HG03095 (cell line): ENCODE measurements at regions not wholly inside any gene's neighbourhood (a gene's known extent, or its start where the extent isn't known, plus 50 kb on each side); places are given as distances from the start of the nearest gene placed in this dataset.
"Not testable (repeated sequence)": the region's sequence is repeated elsewhere in the genome, so short reads cannot be mapped to it uniquely, and the experiment has no call there.

Experiments
- ATAC-seq: cut with Tn5 transposase; IDR thresholded peaks from one replicate; pipeline ENCODE4 v1.9.1; 2021; ENCODE audit warnings: moderate library complexity; ENCODE audit not compliant: unreplicated experiment

GRCh38 chr16:48059190-48059589 lies 96.6 kb downstream of the ABCC12 start:
- ATAC-seq: not testable (repeated sequence)

- no peak for ATAC-seq
Observed at GRCh38 chr16:48057048-48057447, 98.7 kb downstream of the ABCC12 start.

- ATAC-seq: peak; percentile 65
Observed at GRCh38 chr16:48054881-48055601, 100.8 kb downstream of the ABCC12 start.

- no peak for ATAC-seq
Observed at GRCh38 chr16:48053418-48053745, 102.4 kb downstream of the ABCC12 start.

GRCh38 chr16:48052731-48053417 lies 102.9 kb downstream of the ABCC12 start:
- no peak for ATAC-seq

- no peak for ATAC-seq
Observed at GRCh38 chr16:48050871-48051270, 104.9 kb downstream of the ABCC12 start.

- no peak for ATAC-seq
Observed at GRCh38 chr16:48049847-48050246, 105.9 kb downstream of the ABCC12 start.

- ATAC-seq: no peak
Observed at GRCh38 chr16:48047720-48048119, 108.1 kb downstream of the ABCC12 start.

GRCh38 chr16:48047241-48047640 lies 108.6 kb downstream of the ABCC12 start:
- no peak for ATAC-seq

- ATAC-seq: no peak
Observed at GRCh38 chr16:48044117-48044516, 111.7 kb downstream of the ABCC12 start.

- no peak for ATAC-seq
Observed at GRCh38 chr16:48041981-48042421, 113.8 kb downstream of the ABCC12 start.

GRCh38 chr16:48035142-48035541 lies 120.7 kb downstream of the ABCC12 start:
- ATAC-seq: no peak

GRCh38 chr16:48030926-48031325 lies 124.9 kb downstream of the ABCC12 start:
- no peak for ATAC-seq

- ATAC-seq: no peak
Observed at GRCh38 chr16:48029768-48030167, 126.0 kb downstream of the ABCC12 start.

- no peak for ATAC-seq
Observed at GRCh38 chr16:48025359-48025758, 130.4 kb downstream of the ABCC12 start.

GRCh38 chr16:48024042-48024441 lies 131.8 kb downstream of the ABCC12 start:
- ATAC-seq: no peak

GRCh38 chr16:48022496-48022895 lies 133.3 kb downstream of the ABCC12 start:
- ATAC-seq: no peak

- not testable (repeated sequence) for ATAC-seq
Observed at GRCh38 chr16:48020617-48021016, 135.2 kb downstream of the ABCC12 start.

- ATAC-seq: no peak
Observed at GRCh38 chr16:48014349-48015135, 141.3 kb downstream of the ABCC12 start.

- no peak for ATAC-seq
Observed at GRCh38 chr16:48013491-48013901, 142.3 kb downstream of the ABCC12 start.

- ATAC-seq: no peak
Observed at GRCh38 chr16:48011878-48012658, 143.7 kb downstream of the ABCC12 start.
